Panc1 (cell line): ENCODE measurements at regions not wholly inside any gene's neighbourhood (a gene's known extent, or its start where the extent isn't known, plus 50 kb on each side); places are given as distances from the start of the nearest gene placed in this dataset.

Source experiments
- POLR2AphosphoS5 ChIP-seq: IDR thresholded peaks from 2 replicates; pipeline ENCODE4 v1.6.1; 2012; ENCODE audit warnings: mild to moderate bottlenecking, low read depth, low read length, moderate library complexity
- TF ChIP-seq, protein P1 (sequence below): fragments of 450-650 bp; IDR thresholded peaks from 2 replicates; pipeline ENCODE4 v1.5.1; 2017; ENCODE audit warnings: mild to moderate bottlenecking
- TF ChIP-seq, protein P2 (sequence below), 2 experiments: IDR thresholded peaks; 2 replicates each; pipeline ENCODE4 v1.6.1; 2011 to 2012; ENCODE audit warnings: low read depth in 2 of 2, control low read depth in 1 of 2, low read length in 1 of 2, mild to moderate bottlenecking in 1 of 2, moderate library complexity in 1 of 2; ENCODE audit not compliant: insufficient read depth in 1 of 2

DNA sequence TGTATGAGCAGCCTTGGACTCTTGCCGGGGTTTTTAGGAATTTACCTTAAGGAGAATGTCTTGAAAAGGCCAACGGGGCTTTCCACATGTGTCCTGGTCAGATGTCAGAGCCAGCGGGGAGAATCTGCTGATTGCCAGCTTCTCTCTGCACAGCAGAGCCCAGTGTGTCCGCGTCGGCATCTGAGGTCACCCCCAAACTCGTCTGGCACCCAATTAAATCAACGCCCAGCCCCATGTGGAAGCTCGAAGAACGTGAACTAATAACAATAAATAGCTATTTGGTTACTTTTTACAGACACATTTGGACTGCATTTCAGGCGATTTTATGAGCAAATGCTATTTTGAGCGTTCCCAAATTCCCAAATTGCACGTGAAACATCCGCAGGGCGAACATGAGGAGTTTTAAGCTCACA lies 303.5 kb downstream of the FOXL1 start:
- TF ChIP-seq, protein P1, sequence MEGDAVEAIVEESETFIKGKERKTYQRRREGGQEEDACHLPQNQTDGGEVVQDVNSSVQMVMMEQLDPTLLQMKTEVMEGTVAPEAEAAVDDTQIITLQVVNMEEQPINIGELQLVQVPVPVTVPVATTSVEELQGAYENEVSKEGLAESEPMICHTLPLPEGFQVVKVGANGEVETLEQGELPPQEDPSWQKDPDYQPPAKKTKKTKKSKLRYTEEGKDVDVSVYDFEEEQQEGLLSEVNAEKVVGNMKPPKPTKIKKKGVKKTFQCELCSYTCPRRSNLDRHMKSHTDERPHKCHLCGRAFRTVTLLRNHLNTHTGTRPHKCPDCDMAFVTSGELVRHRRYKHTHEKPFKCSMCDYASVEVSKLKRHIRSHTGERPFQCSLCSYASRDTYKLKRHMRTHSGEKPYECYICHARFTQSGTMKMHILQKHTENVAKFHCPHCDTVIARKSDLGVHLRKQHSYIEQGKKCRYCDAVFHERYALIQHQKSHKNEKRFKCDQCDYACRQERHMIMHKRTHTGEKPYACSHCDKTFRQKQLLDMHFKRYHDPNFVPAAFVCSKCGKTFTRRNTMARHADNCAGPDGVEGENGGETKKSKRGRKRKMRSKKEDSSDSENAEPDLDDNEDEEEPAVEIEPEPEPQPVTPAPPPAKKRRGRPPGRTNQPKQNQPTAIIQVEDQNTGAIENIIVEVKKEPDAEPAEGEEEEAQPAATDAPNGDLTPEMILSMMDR = no peak
- TF ChIP-seq POLR2AphosphoS5 = no peak
- TF ChIP-seq, protein P2, sequence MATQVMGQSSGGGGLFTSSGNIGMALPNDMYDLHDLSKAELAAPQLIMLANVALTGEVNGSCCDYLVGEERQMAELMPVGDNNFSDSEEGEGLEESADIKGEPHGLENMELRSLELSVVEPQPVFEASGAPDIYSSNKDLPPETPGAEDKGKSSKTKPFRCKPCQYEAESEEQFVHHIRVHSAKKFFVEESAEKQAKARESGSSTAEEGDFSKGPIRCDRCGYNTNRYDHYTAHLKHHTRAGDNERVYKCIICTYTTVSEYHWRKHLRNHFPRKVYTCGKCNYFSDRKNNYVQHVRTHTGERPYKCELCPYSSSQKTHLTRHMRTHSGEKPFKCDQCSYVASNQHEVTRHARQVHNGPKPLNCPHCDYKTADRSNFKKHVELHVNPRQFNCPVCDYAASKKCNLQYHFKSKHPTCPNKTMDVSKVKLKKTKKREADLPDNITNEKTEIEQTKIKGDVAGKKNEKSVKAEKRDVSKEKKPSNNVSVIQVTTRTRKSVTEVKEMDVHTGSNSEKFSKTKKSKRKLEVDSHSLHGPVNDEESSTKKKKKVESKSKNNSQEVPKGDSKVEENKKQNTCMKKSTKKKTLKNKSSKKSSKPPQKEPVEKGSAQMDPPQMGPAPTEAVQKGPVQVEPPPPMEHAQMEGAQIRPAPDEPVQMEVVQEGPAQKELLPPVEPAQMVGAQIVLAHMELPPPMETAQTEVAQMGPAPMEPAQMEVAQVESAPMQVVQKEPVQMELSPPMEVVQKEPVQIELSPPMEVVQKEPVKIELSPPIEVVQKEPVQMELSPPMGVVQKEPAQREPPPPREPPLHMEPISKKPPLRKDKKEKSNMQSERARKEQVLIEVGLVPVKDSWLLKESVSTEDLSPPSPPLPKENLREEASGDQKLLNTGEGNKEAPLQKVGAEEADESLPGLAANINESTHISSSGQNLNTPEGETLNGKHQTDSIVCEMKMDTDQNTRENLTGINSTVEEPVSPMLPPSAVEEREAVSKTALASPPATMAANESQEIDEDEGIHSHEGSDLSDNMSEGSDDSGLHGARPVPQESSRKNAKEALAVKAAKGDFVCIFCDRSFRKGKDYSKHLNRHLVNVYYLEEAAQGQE (IDR thresholded peaks at IDR 0.05; ENCODE audit: insufficient read depth in 1 of 2, low read depth in 2 of 2, low read length in 1 of 2) = no peak
